Renal cortex interstitium (tissue), 11 donors: ENCODE measurements at regions not wholly inside any gene's neighbourhood (a gene's known extent, or its start where the extent isn't known, plus 50 kb on each side); places are given as distances from the start of the nearest gene placed in this dataset.

ENCODE experiments used
- DNase-seq, 11 donors: peaks; one replicate each; pipeline ENCODE4 v3.0.0-alpha.2; 2013; ENCODE audit warnings: low read depth in 9 of 11, low spot score in 4 of 11; ENCODE audit errors: extremely low read depth in 1 of 11

- no peak for DNase-seq
Measured at GRCh38 chr9:86716326-86716922, 230.9 kb downstream of the GAS1 start.

DNA sequence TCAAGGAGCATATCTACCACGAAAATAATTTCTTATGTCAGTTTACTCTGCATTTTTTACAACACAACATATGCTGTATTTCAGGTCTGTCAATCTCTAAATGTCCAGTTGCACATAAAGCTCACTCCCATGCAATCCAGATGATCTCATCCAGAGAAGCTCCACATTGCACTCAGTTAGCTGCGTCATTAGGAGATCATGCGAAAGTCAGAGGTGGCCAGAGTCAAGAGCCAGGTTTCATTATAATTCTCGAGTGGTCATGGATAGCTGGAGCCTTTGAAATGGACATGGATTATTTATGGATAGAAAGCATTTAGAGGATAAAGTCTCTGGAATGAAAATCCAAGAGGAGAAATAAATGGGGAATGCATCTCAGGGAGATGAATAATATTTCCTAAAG lies 232.3 kb downstream of the GAS1 start:
- no peak for DNase-seq

DNA sequence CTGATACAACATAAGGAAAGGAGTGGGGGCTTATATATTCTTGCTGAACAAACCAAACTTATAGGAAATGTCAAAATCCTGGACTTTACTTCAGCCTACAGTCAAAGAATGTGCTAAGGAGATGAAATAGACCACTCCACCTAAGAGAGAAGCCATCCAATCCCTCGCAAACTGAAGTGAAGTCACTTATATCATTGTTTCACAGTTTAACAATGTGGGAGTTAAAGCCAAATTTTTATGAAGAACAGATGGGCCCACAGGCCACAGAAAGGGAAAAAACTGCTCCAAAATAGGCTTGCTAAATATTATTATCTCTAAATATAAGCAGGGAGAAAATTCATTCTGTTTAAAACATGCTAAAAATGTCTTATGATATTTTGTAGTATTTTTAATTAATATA lies 233.3 kb downstream of the GAS1 start:
- DNase-seq, result no peak

GRCh38 chr9:86713470-86713869 lies 233.8 kb downstream of the GAS1 start:
- DNase-seq, result no peak

- no peak for DNase-seq
Measured at GRCh38 chr9:86708918-86709835, 238.1 kb downstream of the GAS1 start.

GRCh38 chr9:86707932-86708510 lies 239.3 kb downstream of the GAS1 start:
- DNase-seq, result no peak

DNA sequence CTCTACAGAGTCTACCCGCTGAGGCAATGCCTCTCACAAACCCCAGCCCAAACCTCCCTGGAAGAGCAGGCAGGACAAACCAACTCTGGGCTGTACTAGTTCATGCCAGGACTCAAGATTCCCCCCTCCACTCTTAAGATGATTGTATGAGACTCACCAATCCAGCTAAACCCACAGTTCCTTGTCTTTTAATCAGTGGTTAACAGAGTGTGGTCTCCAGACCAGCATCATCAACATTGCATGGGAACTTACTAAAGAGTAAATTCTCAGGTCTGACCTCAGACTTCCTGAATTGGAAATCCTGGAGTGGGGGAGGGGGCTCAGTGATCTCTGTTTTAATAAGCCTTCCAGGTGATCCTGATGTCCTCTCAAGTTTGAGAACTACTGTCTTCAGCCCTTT lies 240.9 kb downstream of the GAS1 start:
- DNase-seq, result no peak

DNA sequence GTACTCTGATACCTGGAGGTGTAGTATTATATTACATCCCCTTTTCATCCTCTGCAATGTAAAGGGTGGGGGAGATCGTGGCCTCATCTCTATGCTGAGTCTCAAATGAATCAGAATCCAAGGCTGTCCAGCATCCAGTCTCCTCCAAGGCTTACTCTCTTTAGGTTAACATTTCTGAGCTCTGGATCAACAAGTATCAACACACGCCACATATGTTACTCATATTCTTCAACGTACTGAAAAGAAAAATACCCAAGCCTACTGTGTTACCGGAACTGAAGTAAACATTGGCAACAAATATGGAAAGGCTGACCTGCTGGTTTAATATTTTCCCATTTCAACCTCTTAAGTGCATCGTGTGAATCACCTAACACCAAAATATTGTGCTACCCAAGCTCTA lies 241.8 kb downstream of the GAS1 start:
- DNase-seq, result no peak

GRCh38 chr9:86703346-86703745 lies 244.0 kb downstream of the GAS1 start:
- DNase-seq, result no peak

DNA sequence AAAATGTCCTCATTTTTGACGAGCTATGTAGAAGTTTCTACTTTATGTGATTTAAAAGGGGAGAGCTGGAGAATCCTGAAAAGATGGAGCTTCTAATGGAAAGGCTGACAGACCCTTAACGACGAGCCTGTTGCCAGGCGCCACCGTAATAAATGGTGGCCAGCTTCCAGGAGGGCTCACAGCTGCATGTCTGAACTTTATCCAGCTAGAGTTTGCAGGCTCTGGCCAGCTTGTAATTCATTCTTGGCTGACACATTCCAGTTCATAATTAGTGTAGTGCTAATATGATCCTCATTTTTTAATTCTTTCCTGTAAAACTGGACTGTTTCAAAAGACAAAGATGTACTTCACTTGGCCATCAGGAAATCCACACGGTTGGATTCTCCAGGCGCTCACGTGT lies 246.7 kb downstream of the GAS1 start:
- peak; percentile 57 to 80 (median 63) for DNase-seq

DNA sequence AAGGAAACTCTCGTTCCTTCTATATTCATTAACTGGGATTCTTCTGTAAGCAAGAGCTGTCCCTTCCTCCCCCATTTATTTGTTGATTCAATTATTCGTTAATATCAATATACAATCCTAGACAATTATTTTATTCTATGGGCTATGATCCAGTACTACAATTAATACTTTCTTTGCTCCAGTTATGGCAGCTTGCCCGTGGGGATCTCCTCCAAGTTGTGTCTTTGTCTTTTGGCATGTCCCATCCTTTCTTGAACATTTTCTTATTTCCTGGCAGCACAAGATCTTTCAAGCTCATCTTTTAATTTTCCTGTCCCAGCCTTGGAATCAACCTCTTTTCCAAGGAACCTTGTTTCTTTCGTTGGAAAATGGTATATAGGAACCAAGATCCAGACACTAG lies 249.3 kb downstream of the GAS1 start:
- no peak for DNase-seq

DNA sequence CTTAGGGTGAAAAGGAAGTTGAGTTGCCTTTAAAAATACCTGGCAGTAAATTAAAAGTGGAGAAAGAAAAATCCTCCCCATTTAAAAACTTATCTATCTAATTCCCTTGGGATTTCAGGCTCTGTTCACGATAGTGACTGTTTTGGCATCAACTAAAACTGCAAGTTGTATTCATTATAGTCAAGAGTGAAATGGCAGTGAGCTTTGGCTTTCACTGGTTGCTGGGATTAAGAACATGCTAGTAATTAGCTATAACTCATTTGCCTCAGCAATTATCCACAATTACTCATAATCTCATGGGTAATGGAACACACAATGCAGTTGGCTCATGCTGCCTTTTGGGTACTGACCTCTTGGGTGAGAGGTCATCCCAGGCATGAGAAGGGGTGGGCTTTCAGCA lies 250.1 kb downstream of the GAS1 start:
- no peak for DNase-seq

DNA sequence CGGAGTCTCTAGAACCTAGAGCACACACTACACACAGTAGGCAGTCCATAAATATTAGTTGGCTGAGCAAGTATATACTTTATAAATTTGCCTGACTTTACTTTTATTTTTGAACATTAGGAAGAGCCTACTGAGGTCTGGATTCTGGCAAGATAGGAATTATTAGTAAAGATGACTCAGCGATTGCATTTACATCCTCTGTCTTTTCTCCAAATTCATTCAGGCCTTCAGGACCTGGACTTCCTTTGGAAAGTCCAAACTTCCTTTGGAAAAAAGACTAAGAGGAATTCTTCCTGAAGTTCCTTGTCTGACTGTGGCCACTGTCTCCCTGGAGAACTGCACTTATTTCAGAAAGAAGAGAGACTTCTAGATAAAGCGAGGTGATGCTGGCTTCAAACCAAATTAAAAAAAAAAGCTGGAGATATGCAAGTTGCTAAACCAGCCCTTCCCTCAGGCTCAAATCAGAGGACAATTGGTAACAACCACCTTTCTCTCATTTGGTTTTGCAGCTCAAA lies 251.3 kb downstream of the GAS1 start:
- DNase-seq, result no peak

- no peak for DNase-seq
Measured at GRCh38 chr9:86690034-86690433, 257.3 kb downstream of the GAS1 start.

DNA sequence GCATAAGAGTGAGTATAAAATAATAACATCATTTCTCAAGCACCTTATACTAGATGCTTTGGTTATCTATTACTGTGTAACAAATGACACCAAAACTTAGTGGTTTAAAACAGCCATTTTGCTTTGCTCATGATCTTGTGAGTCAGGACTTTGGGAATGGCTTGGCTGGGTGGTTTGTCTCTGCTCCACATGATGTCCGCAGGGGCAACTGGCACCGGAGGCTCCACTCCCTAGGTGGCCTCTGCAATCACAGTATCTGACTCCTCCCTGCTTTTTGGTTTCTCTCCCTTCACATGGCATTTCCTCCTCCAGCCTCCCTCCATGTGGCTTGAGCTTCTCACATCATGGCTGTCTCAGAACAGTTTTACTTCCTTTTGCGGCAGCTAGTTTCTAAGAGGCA lies 259.5 kb downstream of the GAS1 start:
- no peak for DNase-seq

- no peak for DNase-seq
Measured at GRCh38 chr9:86685556-86685955, 261.8 kb downstream of the GAS1 start.

- no peak for DNase-seq
Measured at GRCh38 chr9:86684148-86684547, 263.2 kb downstream of the GAS1 start.

GRCh38 chr9:86682240-86682639 lies 265.1 kb downstream of the GAS1 start:
- DNase-seq, result no peak

GRCh38 chr9:86679909-86680308 lies 267.4 kb downstream of the GAS1 start:
- DNase-seq, result no peak

DNA sequence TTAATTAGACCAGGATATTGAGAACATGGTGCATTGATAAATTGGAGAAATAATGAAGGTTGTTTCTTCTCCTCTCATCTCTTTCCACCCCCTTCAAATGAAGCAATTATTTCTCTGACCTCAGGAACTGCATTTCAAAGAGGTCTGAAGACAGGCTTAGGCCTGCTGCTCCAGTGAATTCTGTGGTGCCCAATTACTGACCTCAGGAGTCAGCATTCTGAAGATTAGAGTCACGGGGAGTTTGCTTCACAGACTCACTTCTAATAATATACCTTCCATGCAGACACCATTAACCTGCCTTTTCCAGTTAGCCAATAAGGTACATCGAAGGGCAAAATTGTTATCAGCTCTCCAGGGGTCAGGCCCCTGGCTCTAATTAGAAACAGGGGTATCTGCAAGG lies 270.9 kb downstream of the GAS1 start:
- DNase-seq, result no peak
